HEK293T (cell line): ENCODE measurements at regions not wholly inside any gene's neighbourhood (a gene's known extent, or its start where the extent isn't known, plus 50 kb on each side); places are given as distances from the start of the nearest gene placed in this dataset.
"Not testable (repeated sequence)": the region's sequence is repeated elsewhere in the genome, so short reads cannot be mapped to it uniquely, and the experiment has no call there.

ENCODE experiments used
- BHLHE40 ChIP-seq: fragments of 450-650 bp; IDR thresholded peaks from 2 replicates; pipeline ENCODE4 v1.6.1; 2016; ENCODE audit warnings: mild to moderate bottlenecking, moderate library complexity, borderline replicate concordance
- HDGF ChIP-seq: fragments of 450-650 bp; IDR thresholded peaks from 2 replicates; pipeline ENCODE4 v1.6.1; 2017; ENCODE audit warnings: antibody characterized with exemption, borderline replicate concordance
- NFRKB ChIP-seq: fragments of 450-650 bp; IDR thresholded peaks from 2 replicates; pipeline ENCODE4 v1.6.1; 2016; ENCODE audit warnings: mild to moderate bottlenecking, moderate library complexity

DNA sequence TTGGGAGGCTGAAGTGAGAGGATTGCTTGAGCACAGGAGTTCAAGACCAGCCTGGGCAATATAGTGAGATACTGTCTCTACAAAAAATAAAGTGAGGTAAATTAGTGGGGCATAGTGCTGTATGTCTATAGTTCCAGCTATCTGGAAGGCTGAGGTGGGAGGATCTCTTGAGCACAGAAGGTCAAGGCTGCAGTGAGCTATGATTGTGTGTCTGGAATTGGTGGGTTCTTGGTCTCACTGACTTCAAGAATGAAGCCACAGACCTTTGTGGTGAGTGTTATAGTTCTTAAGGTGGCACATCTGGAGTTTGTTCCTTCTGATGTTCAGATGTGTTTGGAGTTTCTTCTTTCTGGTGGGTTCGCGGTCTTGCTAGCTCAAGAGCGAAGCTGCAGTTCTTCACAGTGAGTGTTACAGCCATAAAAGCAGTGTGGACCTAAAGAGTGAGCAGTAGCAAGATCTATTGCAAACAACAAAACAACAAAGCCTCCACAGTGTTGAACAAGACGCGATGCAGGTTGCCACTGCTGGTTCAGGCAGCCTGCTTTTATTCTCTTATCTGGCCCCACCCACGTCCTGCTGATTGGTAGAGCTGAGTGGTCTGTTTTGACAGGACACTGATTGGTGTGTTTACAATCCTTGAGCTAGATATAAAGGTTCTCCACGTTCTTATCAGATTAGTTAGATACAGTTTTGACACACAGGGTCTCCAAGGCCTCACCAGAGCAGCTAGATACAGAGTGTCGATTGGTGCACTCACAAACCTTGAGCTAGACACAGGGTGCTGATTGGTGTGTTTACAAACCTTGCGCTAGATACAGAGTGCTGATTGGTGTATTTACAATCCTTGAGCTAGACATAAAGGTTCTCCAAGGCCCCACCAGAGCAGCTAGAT, 79.3 kb upstream of the AMZ2 start:
- TF ChIP-seq HDGF, BHLHE40, NFRKB: not testable (repeated sequence)
